K562 (cell line): ENCODE measurements at regions not wholly inside any gene's neighbourhood (a gene's known extent, or its start where the extent isn't known, plus 50 kb on each side); places are given as distances from the start of the nearest gene placed in this dataset.

Experiments
- CREB3 ChIP-seq: fragments of 450-650 bp; conservative IDR thresholded peaks from 2 replicates; pipeline ENCODE4 v1.6.1; 2016; ENCODE audit warnings: missing genetic modification characterization, low read depth, mild to moderate bottlenecking, missing compliant biosample characterization, moderate library complexity
- GATAD2B ChIP-seq: fragments of 450-650 bp; IDR thresholded peaks from 2 replicates; pipeline ENCODE4 v1.6.1; 2017; ENCODE audit warnings: mild to moderate bottlenecking, borderline replicate concordance
- HOMEZ ChIP-seq: fragments of 250-450 bp; sonication (Bioruptor Pico); IDR thresholded peaks from 2 replicates; pipeline ENCODE4 v1.4.0; 2020; ENCODE audit warnings: mild to moderate bottlenecking, moderate library complexity
- SMAD2 ChIP-seq: fragments of 150-350 bp; IDR thresholded peaks from 2 replicates; pipeline ENCODE4 v1.6.1; 2014; ENCODE audit warnings: low read depth, mild to moderate bottlenecking, low read length
- SRSF1 ChIP-seq: fragments of 200-400 bp; formaldehyde crosslinking; IDR thresholded peaks from 2 replicates; pipeline ENCODE4 v1.6.1; 2017; ENCODE audit warnings: mild to moderate bottlenecking, low read depth, low read length, moderate library complexity
- THAP12 ChIP-seq: fragments of 250-450 bp; sonication (Bioruptor Pico); IDR thresholded peaks from 2 replicates; pipeline ENCODE4 v1.9.0; 2021; ENCODE audit warnings: mild to moderate bottlenecking, inconsistent platforms
- ZNF146 ChIP-seq: IDR thresholded peaks from one replicate; pipeline ENCODE4 v1.6.1; 2018; ENCODE audit warnings: missing compliant biosample characterization; ENCODE audit not compliant: unreplicated experiment
- ZNF586 ChIP-seq: fragments of 450-650 bp; formaldehyde crosslinking; conservative IDR thresholded peaks from 2 replicates; pipeline ENCODE4 v1.4.0; 2020; ENCODE audit warnings: mild to moderate bottlenecking, moderate library complexity
- TF ChIP-seq, protein P1 (sequence below): fragments of 450-650 bp; formaldehyde crosslinking; conservative IDR thresholded peaks from 2 replicates; pipeline ENCODE4 v1.4.0; 2022; ENCODE audit warnings: mild to moderate bottlenecking, missing genetic modification characterization

DNA sequence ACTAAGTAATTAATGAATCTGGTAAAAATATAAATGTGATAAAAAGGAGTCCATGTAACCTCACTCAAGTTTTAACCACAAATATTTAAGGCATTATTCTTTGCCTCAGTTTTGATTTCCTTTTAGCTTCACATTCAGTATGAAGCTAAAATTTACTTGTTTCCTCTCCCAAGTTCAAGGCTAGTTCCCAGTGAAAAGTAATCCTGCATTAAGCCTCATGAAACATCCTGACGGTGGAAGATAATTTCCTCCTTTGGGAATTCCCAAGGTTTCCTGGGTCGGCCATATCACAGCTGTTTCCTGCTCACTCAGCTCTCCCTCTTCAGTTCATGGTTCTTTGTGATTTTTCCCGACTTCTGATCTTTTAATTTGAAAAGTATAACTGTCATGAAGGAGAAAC, 1256.8 kb upstream of the FLRT2 start (continued):
- no peak for TF ChIP-seq THAP12 (CRISPR knock-in tag)
- no peak for TF ChIP-seq CREB3 (tag)
- TF ChIP-seq, protein P1, sequence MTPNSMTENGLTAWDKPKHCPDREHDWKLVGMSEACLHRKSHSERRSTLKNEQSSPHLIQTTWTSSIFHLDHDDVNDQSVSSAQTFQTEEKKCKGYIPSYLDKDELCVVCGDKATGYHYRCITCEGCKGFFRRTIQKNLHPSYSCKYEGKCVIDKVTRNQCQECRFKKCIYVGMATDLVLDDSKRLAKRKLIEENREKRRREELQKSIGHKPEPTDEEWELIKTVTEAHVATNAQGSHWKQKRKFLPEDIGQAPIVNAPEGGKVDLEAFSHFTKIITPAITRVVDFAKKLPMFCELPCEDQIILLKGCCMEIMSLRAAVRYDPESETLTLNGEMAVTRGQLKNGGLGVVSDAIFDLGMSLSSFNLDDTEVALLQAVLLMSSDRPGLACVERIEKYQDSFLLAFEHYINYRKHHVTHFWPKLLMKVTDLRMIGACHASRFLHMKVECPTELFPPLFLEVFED (CRISPR knock-in tag): no peak
- no peak for TF ChIP-seq GATAD2B
- TF ChIP-seq HOMEZ (CRISPR knock-in tag): no peak
- no peak for TF ChIP-seq ZNF586 (CRISPR knock-in tag)
- TF ChIP-seq SMAD2: no peak
- no peak for TF ChIP-seq ZNF146 (CRISPR knock-in tag)
- TF ChIP-seq SRSF1: no peak
- TF ChIP-seq, all 486 proteins: peak for 0
